Esophagus squamous epithelium (tissue), 4 donors: ENCODE measurements at regions not wholly inside any gene's neighbourhood (a gene's known extent, or its start where the extent isn't known, plus 50 kb on each side); places are given as distances from the start of the nearest gene placed in this dataset.

Experiments
- CTCF ChIP-seq, 6 experiments: fragments of 450-650 bp in 4 of 6; fragments of 200-600 bp in 2 of 6; sonication (generic) in 2 of 6; IDR thresholded peaks; one replicate each; pipeline ENCODE4 v1.5.1; 2016 to 2019; ENCODE audit warnings: antibody characterized with exemption in 6 of 6, mild to moderate bottlenecking in 4 of 6, moderate library complexity in 4 of 6
- POLR2A ChIP-seq, 4 donors: fragments of 450-650 bp; IDR thresholded peaks; one replicate each; pipeline ENCODE4 v1.6.1; 2017; ENCODE audit warnings: antibody characterized with exemption in 4 of 4, mild to moderate bottlenecking in 4 of 4, moderate library complexity in 3 of 4

- TF ChIP-seq CTCF (IDR thresholded peaks at IDR 0.05) (no peak), POLR2A (IDR thresholded peaks at IDR 0.05) (no peak)
Measured at GRCh38 chr4:175427751-175428150, 384.3 kb downstream of the GPM6A start.
